Upper lobe of right lung (tissue), 1 donor: ENCODE measurements at regions not wholly inside any gene's neighbourhood (a gene's known extent, or its start where the extent isn't known, plus 50 kb on each side); places are given as distances from the start of the nearest gene placed in this dataset. TPM values are rescaled to one million over a fixed set of nuclear protein-coding genes. Genes with fewer than 3 reads are reported as not detected.

ENCODE experiments used
- ATAC-seq: fragments of 200-7000 bp; cut with Tn5 transposase; one replicate; pipeline ENCODE4 v1.9.1; 2020; ENCODE audit warnings: mild to moderate bottlenecking, moderate library complexity
- DNase-seq: peaks from one replicate; pipeline ENCODE4 v3.0.0-alpha.2; 2020
- H3K27ac ChIP-seq: fragments of 200-600 bp; one replicate; pipeline ENCODE4 v1.8.0; 2022
- H3K27me3 ChIP-seq: fragments of 200-600 bp; one replicate; pipeline ENCODE4 v1.8.0; 2022; ENCODE audit warnings: mild to moderate bottlenecking
- H3K36me3 ChIP-seq: fragments of 200-600 bp; one replicate; pipeline ENCODE4 v1.8.0; 2022
- H3K4me1 ChIP-seq: fragments of 200-600 bp; one replicate; pipeline ENCODE4 v1.8.0; 2022
- H3K4me3 ChIP-seq: fragments of 200-600 bp; one replicate; pipeline ENCODE4 v1.8.0; 2022; ENCODE audit warnings: mild to moderate bottlenecking
- H3K9me3 ChIP-seq: fragments of 200-600 bp; one replicate; pipeline ENCODE4 v1.8.0; 2022
- intact Hi-C: fragments of 100-400 bp; cut with DNase I; formaldehyde crosslinking; loops from one replicate; pipeline ENCODE4 v1.11.0; 2022
- microRNA-seq: library from miRNA; unstranded; fragments of <30 nt; microRNA quantifications from one replicate; pipeline ENCODE4 v1.2.0, GENCODE V29; 2020; ENCODE audit warnings: borderline microRNAs expressed
- TF ChIP-seq, protein P1 (sequence below): fragments of 200-600 bp; IDR thresholded peaks from one replicate; pipeline ENCODE4 v1.8.0; 2022; ENCODE audit warnings: antibody characterized with exemption
- donor health status: DM: no; HTN: yes; CAD: no; lungs with severe emphysema.

DNA sequence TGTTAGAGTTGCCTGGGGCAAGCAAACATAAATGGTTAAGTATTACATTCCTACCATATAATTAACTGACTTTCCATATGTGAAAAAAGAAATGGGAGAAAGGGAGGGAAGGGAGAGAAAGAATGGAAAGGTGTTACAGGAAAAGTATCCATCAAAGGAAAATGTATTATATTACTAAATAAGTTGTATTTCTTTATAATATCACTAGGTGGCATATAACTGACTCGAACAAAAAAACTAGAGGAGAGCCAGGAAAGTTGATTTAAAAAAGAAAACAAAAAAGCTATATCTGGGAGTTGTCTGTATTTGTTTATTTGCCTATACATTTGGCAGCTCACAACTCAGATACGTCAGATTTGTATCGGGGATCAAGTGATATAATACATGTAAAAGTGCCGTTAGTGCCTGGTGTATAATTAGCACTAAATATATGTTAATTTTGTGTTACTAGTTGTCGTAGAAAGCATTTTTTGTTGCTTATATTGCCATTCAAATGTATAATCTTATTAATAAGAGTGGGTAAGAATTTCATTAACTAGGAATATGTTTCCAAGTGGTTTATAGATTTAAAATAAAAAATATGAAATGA is 59.6 kb upstream of the ADAMTS19 start:
- H3K4me3 ChIP-seq = no peak overlapping the region
- H3K27me3 ChIP-seq = no peaks in the 10 kb centered on the region
- ATAC-seq = no peak
- no peaks in the 10 kb centered on the region for H3K4me1 ChIP-seq
- H3K9me3 ChIP-seq = no peaks in the 10 kb centered on the region
- intact Hi-C loops = no loop called here
- H3K36me3 ChIP-seq = no peaks in the 10 kb centered on the region
- DNase-seq = no peak
- H3K27ac ChIP-seq = no peak overlapping the region
- TF ChIP-seq, protein P1, sequence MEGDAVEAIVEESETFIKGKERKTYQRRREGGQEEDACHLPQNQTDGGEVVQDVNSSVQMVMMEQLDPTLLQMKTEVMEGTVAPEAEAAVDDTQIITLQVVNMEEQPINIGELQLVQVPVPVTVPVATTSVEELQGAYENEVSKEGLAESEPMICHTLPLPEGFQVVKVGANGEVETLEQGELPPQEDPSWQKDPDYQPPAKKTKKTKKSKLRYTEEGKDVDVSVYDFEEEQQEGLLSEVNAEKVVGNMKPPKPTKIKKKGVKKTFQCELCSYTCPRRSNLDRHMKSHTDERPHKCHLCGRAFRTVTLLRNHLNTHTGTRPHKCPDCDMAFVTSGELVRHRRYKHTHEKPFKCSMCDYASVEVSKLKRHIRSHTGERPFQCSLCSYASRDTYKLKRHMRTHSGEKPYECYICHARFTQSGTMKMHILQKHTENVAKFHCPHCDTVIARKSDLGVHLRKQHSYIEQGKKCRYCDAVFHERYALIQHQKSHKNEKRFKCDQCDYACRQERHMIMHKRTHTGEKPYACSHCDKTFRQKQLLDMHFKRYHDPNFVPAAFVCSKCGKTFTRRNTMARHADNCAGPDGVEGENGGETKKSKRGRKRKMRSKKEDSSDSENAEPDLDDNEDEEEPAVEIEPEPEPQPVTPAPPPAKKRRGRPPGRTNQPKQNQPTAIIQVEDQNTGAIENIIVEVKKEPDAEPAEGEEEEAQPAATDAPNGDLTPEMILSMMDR = no peak

DNA sequence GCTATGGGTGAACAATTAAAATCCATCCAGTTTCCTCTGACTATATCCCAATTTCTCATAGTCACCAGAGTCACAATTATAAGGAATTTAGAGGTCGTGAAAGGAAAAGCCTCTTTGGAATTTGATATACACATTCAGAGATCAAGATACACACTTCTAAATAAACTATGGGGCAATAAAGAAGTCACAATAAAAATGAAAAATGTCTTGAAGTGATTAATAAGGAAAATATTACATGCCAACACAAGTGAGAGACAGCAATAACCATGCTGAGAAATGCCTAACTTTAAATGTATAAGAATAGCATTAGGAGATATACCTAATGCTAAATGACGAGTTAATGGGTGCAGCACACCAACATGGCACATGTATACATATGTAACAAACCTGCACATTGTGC is 54.9 kb upstream of the ADAMTS19 start:
- Histone ChIP-seq H3K27ac (no peak overlapping the region), H3K9me3 (no peaks in the 10 kb centered on the region)

DNA sequence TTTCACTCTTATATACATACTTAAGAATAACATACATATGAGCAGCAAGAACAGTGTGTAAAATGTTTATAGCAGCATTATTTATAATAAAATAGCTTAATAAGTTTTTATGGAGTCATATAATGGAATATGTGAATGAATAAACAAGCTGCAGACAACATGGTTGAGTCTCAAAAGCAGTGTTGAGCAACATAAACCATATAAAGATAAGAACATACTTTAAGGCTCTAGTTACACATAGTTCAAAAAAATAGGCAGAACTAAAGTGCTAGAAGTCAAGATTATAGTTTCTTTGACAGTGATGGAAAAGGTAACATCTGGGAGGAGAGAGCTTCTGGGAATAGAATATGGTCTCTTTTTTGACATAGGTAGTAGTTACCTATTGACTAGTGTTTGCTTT is 53.7 kb upstream of the ADAMTS19 start:
- no peak for DNase-seq
- intact Hi-C loops = no loop called here

More for the DNA sequence above, 54.9 kb upstream of the ADAMTS19 start:
- intact Hi-C loops = no loop called here
- ATAC-seq (no peak), DNase-seq (no peak)
- H3K27me3 ChIP-seq = no peaks in the 10 kb centered on the region
- H3K4me3 ChIP-seq = no peak overlapping the region
- no peaks in the 10 kb centered on the region for H3K4me1 ChIP-seq
- TF ChIP-seq, protein P1 = no peak
- H3K36me3 ChIP-seq = no peaks in the 10 kb centered on the region

More for the DNA sequence above, 53.7 kb upstream of the ADAMTS19 start:
- Histone ChIP-seq H3K4me3 (no peak overlapping the region), H3K36me3 (no peaks in the 10 kb centered on the region), H3K9me3 (no peaks in the 10 kb centered on the region), H3K27ac (no peak overlapping the region), H3K27me3 (no peaks in the 10 kb centered on the region), H3K4me1 (no peaks in the 10 kb centered on the region)
- TF ChIP-seq, protein P1 = no peak
- ATAC-seq = no peak

Small RNA genes in the stretch of these regions (microRNA-seq; reads per million reads assigned to microRNA genes)
- not detected for gene MIR4460
